Body of pancreas (tissue), 4 donors: ENCODE measurements at regions not wholly inside any gene's neighbourhood (a gene's known extent, or its start where the extent isn't known, plus 50 kb on each side); places are given as distances from the start of the nearest gene placed in this dataset.

Experiments used
- CTCF ChIP-seq, 7 experiments: fragments of 450-650 bp in 4 of 7; fragments of 200-600 bp in 3 of 7; sonication (generic) in 3 of 7; IDR thresholded peaks; one replicate each; pipeline ENCODE4 v1.5.1; 2016 to 2019; ENCODE audit warnings: antibody characterized with exemption in 7 of 7
- POLR2A ChIP-seq, 3 donors: fragments of 450-650 bp; IDR thresholded peaks; one replicate each; pipeline ENCODE4 v1.6.1; 2016; ENCODE audit warnings: antibody characterized with exemption in 3 of 3, mild to moderate bottlenecking in 2 of 3

GRCh38 chr10:129373231-129373630 is 93.8 kb upstream of the MGMT start:
- TF ChIP-seq CTCF (IDR thresholded peaks at IDR 0.05) (no peak), POLR2A (IDR thresholded peaks at IDR 0.05) (no peak)
